ENCODE measurements at regions not wholly inside any gene's neighbourhood (a gene's known extent, or its start where the extent isn't known, plus 50 kb on each side); places are given as distances from the start of the nearest gene placed in this dataset.

DNA sequence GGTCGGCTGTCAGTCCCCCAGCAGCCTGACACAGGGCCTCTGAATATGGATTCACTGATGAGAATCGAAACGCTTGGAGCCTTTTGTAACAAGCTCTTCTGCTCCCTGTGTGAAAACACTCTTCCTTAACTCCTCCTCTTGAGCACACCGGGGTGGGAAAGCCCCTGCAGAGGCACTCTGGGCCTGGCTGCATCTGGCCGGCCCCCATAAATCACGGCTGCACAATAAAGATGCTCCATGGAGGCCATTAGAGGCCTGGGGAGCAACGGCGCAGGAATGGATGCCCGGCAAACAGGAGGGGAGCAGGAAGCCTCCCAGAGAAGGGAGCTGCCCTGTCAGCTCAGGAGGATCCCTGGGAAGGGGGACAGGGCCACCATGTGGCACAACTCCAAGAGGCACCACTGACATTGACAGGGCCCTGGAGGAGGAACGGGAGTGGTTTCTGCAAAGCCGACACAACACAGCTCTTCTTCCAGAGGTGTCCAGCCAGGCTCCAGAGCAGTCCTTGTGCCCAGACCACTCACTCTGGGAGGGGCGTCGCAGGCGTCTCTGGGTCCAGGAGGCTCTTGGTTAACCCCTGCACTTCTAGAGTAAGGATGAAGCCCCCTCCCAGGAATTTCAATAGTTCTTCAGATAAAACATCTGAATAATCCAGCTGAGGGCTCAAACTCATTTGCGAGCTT lies 509.3 kb upstream of the PPP2R3A start:
- DNase-seq (ENCODE audit: insufficient read length, low spot score) (no peak), FAIRE-seq (no peak)
- TF ChIP-seq POU2F2 (IDR thresholded peaks at IDR 0.05; ENCODE audit: low read depth, low read length) (no peak), POLR2AphosphoS5 (IDR thresholded peaks at IDR 0.05; ENCODE audit: low read depth, low read length) (no peak), PAX5 (IDR thresholded peaks at IDR 0.05; ENCODE audit: insufficient read depth, low read length, severe bottlenecking) (no peak), TAF1 (IDR thresholded peaks at IDR 0.05; ENCODE audit: low read depth, low read length) (no peak), POLR2A (IDR thresholded peaks at IDR 0.05; ENCODE audit: low read depth, low read length) (no peak), SPI1 (IDR thresholded peaks at IDR 0.05; ENCODE audit: low read depth, low read length) (no peak)

DNA sequence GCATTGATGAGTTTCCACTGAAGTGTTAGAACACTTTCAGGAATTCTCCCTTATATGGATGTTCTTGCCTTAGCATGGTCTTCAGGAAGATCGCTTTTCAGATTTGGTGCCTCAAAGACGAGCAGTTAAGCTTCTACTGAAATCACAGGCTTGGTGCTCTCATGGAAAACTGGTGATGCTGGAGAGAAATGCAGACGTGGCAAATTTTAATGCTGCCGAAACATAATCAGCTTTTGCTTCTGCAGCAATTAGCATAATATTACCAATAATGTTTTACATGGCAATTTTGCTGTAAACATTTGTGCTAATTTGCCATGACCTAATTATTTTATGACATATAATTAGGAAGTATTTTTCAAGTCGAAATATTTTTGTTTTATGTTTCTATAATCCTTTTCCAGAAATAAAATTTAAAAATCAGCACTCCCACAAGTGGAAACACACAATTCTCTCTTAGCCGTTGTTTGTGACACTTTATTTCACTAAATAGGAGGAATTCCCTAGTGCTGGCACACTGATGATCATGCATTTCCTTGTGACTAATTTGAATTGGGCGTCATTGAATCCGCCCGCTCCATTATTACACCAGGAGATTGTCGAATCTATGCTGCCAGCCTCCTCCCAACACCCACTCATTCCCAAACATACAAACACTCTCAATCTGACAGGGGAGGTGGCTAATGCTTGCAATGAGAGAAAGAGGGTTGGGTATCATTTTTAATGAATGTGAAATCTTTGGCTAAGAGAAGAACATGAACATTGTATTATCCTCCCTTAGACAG lies 506.8 kb upstream of the PPP2R3A start:
- no peak for FAIRE-seq
- DNase-seq (ENCODE audit: insufficient read length, low spot score): no peak
- TF ChIP-seq PAX5 (IDR thresholded peaks at IDR 0.05; ENCODE audit: insufficient read depth, low read length, severe bottlenecking) (no peak), POLR2A (IDR thresholded peaks at IDR 0.05; ENCODE audit: low read depth, low read length) (no peak), POLR2AphosphoS5 (IDR thresholded peaks at IDR 0.05; ENCODE audit: low read depth, low read length) (no peak), SPI1 (IDR thresholded peaks at IDR 0.05; ENCODE audit: low read depth, low read length) (no peak), TAF1 (IDR thresholded peaks at IDR 0.05; ENCODE audit: low read depth, low read length) (no peak), POU2F2 (IDR thresholded peaks at IDR 0.05; ENCODE audit: low read depth, low read length) (no peak)

DNA sequence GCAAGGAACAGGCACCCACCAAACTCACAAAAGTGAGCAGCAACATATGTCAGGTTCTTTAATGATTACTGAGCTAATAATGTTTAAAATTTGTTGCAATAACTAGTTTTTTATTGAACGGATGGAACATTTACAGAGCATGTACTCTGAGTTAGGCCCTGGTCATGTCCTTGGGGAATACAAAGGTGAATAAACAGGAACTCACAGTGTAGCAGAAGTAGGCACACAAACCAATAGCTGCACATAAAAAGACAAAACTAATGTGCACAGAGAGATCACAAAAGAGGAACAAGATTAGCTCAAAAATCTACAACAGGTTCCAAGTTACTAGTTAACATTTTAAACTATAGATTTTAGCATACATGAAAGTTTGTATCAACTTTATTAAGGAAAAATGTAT lies 505.3 kb upstream of the PPP2R3A start:
- FAIRE-seq (no peak), DNase-seq (ENCODE audit: insufficient read length, low spot score) (no peak)
- TF ChIP-seq POU2F2 (IDR thresholded peaks at IDR 0.05; ENCODE audit: low read depth, low read length) (no peak), PAX5 (IDR thresholded peaks at IDR 0.05; ENCODE audit: insufficient read depth, low read length, severe bottlenecking) (no peak), POLR2A (IDR thresholded peaks at IDR 0.05; ENCODE audit: low read depth, low read length) (no peak), TAF1 (IDR thresholded peaks at IDR 0.05; ENCODE audit: low read depth, low read length) (no peak), POLR2AphosphoS5 (IDR thresholded peaks at IDR 0.05; ENCODE audit: low read depth, low read length) (no peak), SPI1 (IDR thresholded peaks at IDR 0.05; ENCODE audit: low read depth, low read length) (no peak)

DNA sequence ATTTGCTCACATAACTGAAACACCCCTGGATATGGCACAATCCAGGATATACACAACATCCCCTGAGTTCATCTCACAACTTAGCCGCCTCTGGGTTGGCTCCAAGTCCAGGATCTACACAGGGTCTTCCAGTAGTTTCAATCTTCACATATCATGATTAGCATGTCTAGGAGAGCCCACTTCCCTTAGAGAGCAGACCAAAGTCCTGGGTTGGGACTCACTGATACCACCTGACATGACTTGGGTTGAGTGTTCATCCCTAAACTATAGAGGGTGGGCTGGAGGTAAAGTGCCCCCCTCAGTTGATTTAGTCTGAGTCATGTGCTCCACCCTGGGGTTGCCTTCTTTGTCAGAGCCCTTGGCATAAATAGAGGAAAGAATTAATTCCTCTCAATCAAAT lies 493.6 kb upstream of the PPP2R3A start:
- no peak for DNase-seq (ENCODE audit: insufficient read length, low spot score)
- no peak for FAIRE-seq
- TF ChIP-seq SPI1 (IDR thresholded peaks at IDR 0.05; ENCODE audit: low read depth, low read length): no peak
- no peak for TF ChIP-seq PAX5 (IDR thresholded peaks at IDR 0.05; ENCODE audit: insufficient read depth, low read length, severe bottlenecking)
- no peak for TF ChIP-seq TAF1 (IDR thresholded peaks at IDR 0.05; ENCODE audit: low read depth, low read length)
- TF ChIP-seq POLR2A (IDR thresholded peaks at IDR 0.05; ENCODE audit: low read depth, low read length): no peak

DNA sequence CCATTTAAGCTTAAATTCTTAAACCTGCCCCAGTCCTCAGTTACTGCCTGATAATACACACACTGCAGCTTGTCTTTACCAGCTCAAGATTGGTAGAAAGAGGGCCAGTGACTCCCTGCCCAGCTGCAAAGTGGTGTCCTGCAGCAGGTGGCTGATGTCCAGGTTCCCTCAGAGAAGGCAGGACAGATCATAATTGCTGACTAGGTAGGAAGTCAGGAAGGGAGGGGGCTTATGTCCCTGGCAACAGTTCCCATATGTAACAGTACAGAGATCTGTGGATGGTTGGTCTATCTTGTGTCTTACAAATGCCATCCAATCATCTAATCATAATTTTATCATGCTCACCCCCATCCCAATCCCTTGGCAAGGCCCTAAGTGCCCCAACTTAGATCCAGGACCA lies 492.1 kb upstream of the PPP2R3A start:
- no peak for TF ChIP-seq POLR2AphosphoS5 (IDR thresholded peaks at IDR 0.05; ENCODE audit: low read depth, low read length)
- no peak for TF ChIP-seq PAX5 (IDR thresholded peaks at IDR 0.05; ENCODE audit: insufficient read depth, low read length, severe bottlenecking)
- no peak for TF ChIP-seq TAF1 (IDR thresholded peaks at IDR 0.05; ENCODE audit: low read depth, low read length)
- no peak for TF ChIP-seq SPI1 (IDR thresholded peaks at IDR 0.05; ENCODE audit: low read depth, low read length)
- no peak for TF ChIP-seq POU2F2 (IDR thresholded peaks at IDR 0.05; ENCODE audit: low read depth, low read length)
- no peak for TF ChIP-seq POLR2A (IDR thresholded peaks at IDR 0.05; ENCODE audit: low read depth, low read length)
- FAIRE-seq (no peak), DNase-seq (ENCODE audit: insufficient read length, low spot score) (no peak)

DNA sequence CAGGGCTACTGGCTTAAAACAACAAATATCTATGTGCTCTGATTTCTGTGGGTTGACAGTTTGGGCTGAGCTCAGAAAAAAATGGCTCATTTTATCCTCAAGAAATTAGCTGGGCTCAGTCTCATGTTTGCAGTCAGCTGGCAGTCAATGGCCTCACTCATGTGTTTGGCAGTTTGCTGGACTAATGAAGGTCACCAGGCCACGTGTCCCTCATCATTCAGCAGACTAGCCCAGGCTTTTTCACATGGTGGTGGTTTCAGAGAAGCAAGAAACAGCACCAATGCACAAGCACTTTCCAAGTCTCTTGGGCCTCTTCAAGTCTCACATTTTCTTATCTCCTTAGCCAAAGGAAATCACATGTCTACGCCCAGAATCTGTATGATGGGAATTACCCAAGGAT lies 478.3 kb upstream of the PPP2R3A start:
- TF ChIP-seq PAX5 (IDR thresholded peaks at IDR 0.05; ENCODE audit: insufficient read depth, low read length, severe bottlenecking) (no peak), POLR2AphosphoS5 (IDR thresholded peaks at IDR 0.05; ENCODE audit: low read depth, low read length) (no peak), POU2F2 (IDR thresholded peaks at IDR 0.05; ENCODE audit: low read depth, low read length) (no peak), TAF1 (IDR thresholded peaks at IDR 0.05; ENCODE audit: low read depth, low read length) (no peak), POLR2A (IDR thresholded peaks at IDR 0.05; ENCODE audit: low read depth, low read length) (no peak), SPI1 (IDR thresholded peaks at IDR 0.05; ENCODE audit: low read depth, low read length) (no peak)
- DNase-seq (ENCODE audit: insufficient read length, low spot score) (no peak), FAIRE-seq (no peak)

DNA sequence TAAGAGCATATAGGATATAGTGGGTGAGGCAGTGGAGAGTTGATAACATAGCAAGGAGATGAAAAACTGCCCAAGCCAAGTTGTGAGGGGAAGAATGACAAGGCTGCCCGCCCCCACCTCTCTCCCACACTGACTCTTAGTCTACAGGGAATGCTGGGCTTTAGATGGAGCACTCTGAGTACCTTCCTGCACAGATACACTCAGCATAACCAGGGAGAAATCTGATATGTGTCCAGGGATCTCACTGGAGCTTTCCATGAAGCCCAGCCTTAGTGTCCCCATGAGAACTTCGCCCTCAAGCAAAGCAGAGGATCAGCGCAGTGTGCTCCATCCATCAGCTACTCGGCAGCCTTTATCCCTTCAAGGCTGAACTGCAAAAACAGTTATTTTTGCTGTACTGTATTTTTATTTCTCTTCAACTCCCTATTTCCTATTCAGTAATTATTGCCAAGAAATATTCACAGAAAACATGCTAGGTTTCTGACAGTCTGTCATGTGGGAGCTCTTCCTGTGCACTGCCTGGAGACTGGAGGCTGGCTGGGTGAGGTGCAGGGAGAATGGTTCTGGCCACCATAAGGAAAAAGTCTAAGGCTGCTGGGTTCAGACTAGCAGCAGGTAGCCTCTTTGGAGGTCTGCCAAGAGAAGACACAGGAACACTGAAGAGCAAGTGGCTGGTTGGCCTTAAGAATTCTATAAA lies 475.2 kb upstream of the PPP2R3A start:
- no peak for TF ChIP-seq POU2F2 (IDR thresholded peaks at IDR 0.05; ENCODE audit: low read depth, low read length)
- no peak for TF ChIP-seq SPI1 (IDR thresholded peaks at IDR 0.05; ENCODE audit: low read depth, low read length)
- no peak for TF ChIP-seq PAX5 (IDR thresholded peaks at IDR 0.05; ENCODE audit: insufficient read depth, low read length, severe bottlenecking)
- no peak for TF ChIP-seq POLR2A (IDR thresholded peaks at IDR 0.05; ENCODE audit: low read depth, low read length)
- no peak for TF ChIP-seq TAF1 (IDR thresholded peaks at IDR 0.05; ENCODE audit: low read depth, low read length)
- TF ChIP-seq POLR2AphosphoS5 (IDR thresholded peaks at IDR 0.05; ENCODE audit: low read depth, low read length): no peak
- DNase-seq (ENCODE audit: insufficient read length, low spot score) (no peak), FAIRE-seq (no peak)

DNA sequence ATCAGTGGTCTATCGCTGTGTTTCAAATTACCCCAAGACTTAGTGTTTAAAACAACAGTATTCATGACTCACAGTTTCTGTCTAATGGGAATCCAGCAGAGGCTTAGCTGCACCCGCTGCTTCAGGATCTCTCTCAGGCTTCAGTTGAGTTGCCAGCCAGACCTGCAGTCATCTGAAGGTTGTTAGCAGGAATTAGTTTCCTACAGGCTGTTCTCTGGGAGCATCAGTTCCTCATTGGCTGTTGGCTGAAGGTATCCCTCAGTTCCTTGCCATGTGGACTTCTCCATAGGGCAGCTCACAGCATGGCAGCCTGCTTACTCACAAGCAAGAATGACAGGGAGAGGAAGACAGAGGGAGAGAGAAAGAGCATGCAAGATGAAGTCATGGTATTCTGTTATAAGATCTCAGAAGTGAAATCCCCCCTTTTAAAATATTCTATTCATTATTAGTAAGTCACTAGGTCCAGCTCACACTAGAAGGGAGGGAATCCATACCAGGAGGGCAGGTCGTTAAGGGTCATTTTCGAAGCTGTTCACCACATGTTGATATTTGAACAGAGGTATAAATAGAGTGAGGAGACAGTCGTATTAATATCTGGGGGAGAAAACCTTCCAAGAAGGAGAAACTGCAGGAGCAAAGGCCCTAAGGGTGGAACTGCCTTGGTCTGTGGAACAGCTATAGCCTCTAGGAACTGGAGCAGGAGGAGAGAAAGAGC lies 473.9 kb upstream of the PPP2R3A start:
- no peak for DNase-seq (ENCODE audit: insufficient read length, low spot score)
- no peak for FAIRE-seq
- no peak for TF ChIP-seq TAF1 (IDR thresholded peaks at IDR 0.05; ENCODE audit: low read depth, low read length)

DNA sequence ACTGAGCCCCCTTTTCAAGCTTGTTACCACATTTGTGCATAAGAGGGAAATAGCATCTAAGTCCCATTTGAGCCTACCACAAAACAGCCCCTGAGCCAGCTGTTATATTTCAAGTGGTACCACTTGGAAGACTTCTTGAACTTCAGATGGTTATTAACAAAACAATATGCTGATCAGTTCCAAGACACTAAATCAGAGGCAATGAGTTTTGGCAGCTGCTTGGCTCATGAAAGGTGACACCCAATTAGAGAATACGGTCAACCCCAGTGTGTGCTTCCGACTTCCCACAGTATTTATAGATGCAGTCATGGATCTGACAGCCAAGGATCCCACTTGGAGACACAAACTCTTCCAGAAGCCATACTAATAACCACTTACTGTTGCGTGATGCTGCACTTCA lies 469.6 kb upstream of the PPP2R3A start:
- DNase-seq (ENCODE audit: insufficient read length, low spot score) (no peak), FAIRE-seq (no peak)
- TF ChIP-seq SPI1 (IDR thresholded peaks at IDR 0.05; ENCODE audit: low read depth, low read length) (no peak), TAF1 (IDR thresholded peaks at IDR 0.05; ENCODE audit: low read depth, low read length) (no peak), POU2F2 (IDR thresholded peaks at IDR 0.05; ENCODE audit: low read depth, low read length) (no peak), PAX5 (IDR thresholded peaks at IDR 0.05; ENCODE audit: insufficient read depth, low read length, severe bottlenecking) (no peak), POLR2AphosphoS5 (IDR thresholded peaks at IDR 0.05; ENCODE audit: low read depth, low read length) (no peak), POLR2A (IDR thresholded peaks at IDR 0.05; ENCODE audit: low read depth, low read length) (no peak)

All from GM12891 (cell line).